Caco-2 (cell line): ENCODE measurements at regions not wholly inside any gene's neighbourhood (a gene's known extent, or its start where the extent isn't known, plus 50 kb on each side); places are given as distances from the start of the nearest gene placed in this dataset.

ENCODE experiments used
- BruUV-seq: library from RNA; stranded (reverse); fragments of 400-500 nt; replicated peaks from 2 replicates; lab custom pipeline; 2021; lab: Mats Ljungman, UMichigan
- CTCF ChIA-PET: fragments of 300-600 bp; sonication (Branson Sonifier 250); formaldehyde crosslinking; loops from one replicate; lab custom pipeline; 2022; ENCODE audit warnings: antibody characterized with exemption; lab: Charles Lee
- POLR2A ChIA-PET: fragments of 300-600 bp; sonication (Branson Sonifier 250); formaldehyde crosslinking; loops from one replicate; lab custom pipeline; 2022; ENCODE audit warnings: antibody characterized with exemption; lab: Charles Lee
- DNase-seq, 2 experiments: peaks; one replicate each; pipeline versions ENCODE4 v3.0.0 to v3.0.0-alpha.2; 2020 to 2022
- H3K27me3 ChIP-seq: replicated peaks from 2 replicates; pipeline ENCODE4 v1.6.0; 2011; ENCODE audit warnings: low read length; ENCODE audit not compliant: control insufficient read depth, insufficient read depth
- H3K36me3 ChIP-seq: 2 replicates; pipeline ENCODE4 v1.5.1; 2011; ENCODE audit warnings: low read length; ENCODE audit not compliant: control insufficient read depth, insufficient read depth
- H3K4me1 ChIP-seq: fragments of 250-450 bp; sonication (Bioruptor Pico); 2 replicates; pipeline ENCODE4 v1.5.1; 2020; ENCODE audit warnings: mild to moderate bottlenecking
- H3K4me3 ChIP-seq: 2 replicates; pipeline ENCODE4 v1.5.1; 2011; ENCODE audit warnings: low read depth, mild to moderate bottlenecking, control low read depth, low read length
- H3K9me3 ChIP-seq: fragments of 250-450 bp; sonication (Bioruptor Pico); 2 replicates; pipeline ENCODE4 v1.5.1; 2020; ENCODE audit warnings: mild to moderate bottlenecking, moderate library complexity
- H3K27ac Mint-ChIP-seq: one replicate; pipeline ENCODE4 v1.8.0; 2022; ENCODE audit warnings: mixed read lengths; ENCODE audit not compliant: unreplicated experiment
- H3K27me3 Mint-ChIP-seq: one replicate; pipeline ENCODE4 v1.8.0; 2022; ENCODE audit warnings: mixed read lengths; ENCODE audit not compliant: insufficient read depth, unreplicated experiment
- H3K36me3 Mint-ChIP-seq: one replicate; pipeline ENCODE4 v1.8.0; 2022; ENCODE audit warnings: mild to moderate bottlenecking, mixed read lengths; ENCODE audit not compliant: insufficient read depth, unreplicated experiment
- H3K4me1 Mint-ChIP-seq: one replicate; pipeline ENCODE4 v1.8.0; 2022; ENCODE audit warnings: low read depth, mixed read lengths; ENCODE audit not compliant: unreplicated experiment
- H3K4me3 Mint-ChIP-seq: one replicate; pipeline ENCODE4 v1.8.0; 2022; ENCODE audit warnings: mild to moderate bottlenecking, moderate library complexity, mixed read lengths; ENCODE audit not compliant: unreplicated experiment
- H3K9me3 Mint-ChIP-seq: one replicate; pipeline ENCODE4 v1.8.0; 2022; ENCODE audit warnings: mixed read lengths; ENCODE audit not compliant: unreplicated experiment
- intact Hi-C: fragments of 100-400 bp; cut with micrococcal nuclease; formaldehyde crosslinking; loops from one replicate; pipeline ENCODE4 v1.10.0; 2022; ENCODE audit not compliant: unreplicated experiment
- TF ChIP-seq, protein P1 (sequence below), 2 experiments: fragments of 200-600 bp in 1 of 2; IDR thresholded peaks; 1 replicate in 1 of 2; 2 replicates in 1 of 2; pipeline versions ENCODE4 v1.5.1 to v1.8.0; 2011 to 2022; ENCODE audit warnings: antibody characterized with exemption in 1 of 2, control low read depth in 1 of 2, inconsistent platforms in 1 of 2, low read depth in 1 of 2, low read length in 1 of 2, mild to moderate bottlenecking in 1 of 2, moderate library complexity in 1 of 2; ENCODE audit not compliant: insufficient read depth in 1 of 2, severe bottlenecking in 1 of 2, unreplicated experiment in 1 of 2

DNA sequence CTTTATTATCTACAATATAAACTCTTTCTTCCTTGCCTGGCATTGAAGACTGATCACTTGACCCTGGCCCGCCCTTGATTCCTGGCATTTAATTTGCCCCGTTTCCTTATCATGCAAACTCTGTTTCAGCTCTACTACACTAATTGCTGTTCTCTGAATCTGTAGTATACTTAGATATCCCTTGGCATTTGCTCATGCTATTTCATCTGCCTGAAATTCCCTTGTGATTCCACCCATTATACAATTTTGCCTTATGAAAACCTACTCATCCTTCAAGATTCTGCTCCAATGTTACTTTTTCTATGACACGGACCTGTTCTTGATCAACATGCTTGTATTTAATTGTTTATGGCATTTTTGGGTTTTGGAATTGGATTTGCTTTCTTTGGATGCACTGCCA is 459.9 kb upstream of the AMOT start:
- H3K4me3 Mint-ChIP-seq: no peak overlapping the region
- H3K9me3 ChIP-seq: no peaks in the 10 kb centered on the region

DNA sequence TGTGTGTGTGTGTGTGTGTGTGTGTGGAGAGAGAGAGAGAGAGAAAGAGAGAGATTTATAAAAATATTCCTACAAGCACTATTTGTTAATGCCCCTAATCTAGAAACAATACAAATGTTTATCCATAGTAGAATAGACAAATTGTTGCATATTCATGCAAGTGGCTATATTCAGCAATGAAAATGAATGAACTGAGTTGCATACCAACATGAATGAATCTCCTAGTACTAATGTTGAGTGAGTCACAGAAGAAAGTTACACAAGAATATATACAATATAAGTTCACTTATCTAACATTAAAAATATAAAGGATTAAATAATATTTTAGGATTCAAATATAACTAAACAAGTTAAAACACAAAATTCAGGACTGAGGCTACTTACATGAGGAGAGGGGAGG is 456.8 kb upstream of the AMOT start:
- no peak overlapping the region for H3K4me3 Mint-ChIP-seq
- no peaks in the 10 kb centered on the region for H3K36me3 Mint-ChIP-seq
- POLR2A ChIA-PET: no interaction called here
- H3K36me3 ChIP-seq: no peaks in the 10 kb centered on the region
- BruUV-seq: no TSS peak
- no peaks in the 10 kb centered on the region for H3K9me3 ChIP-seq
- intact Hi-C loops: no loop called here
- no peaks in the 10 kb centered on the region for H3K4me1 ChIP-seq
- no peaks in the 10 kb centered on the region for H3K4me1 Mint-ChIP-seq
- no peaks in the 10 kb centered on the region for H3K27me3 ChIP-seq
- no peak overlapping the region for H3K4me3 ChIP-seq
- CTCF ChIA-PET: no interaction called here
- H3K9me3 Mint-ChIP-seq: peaks cover 6% of the 10 kb centered on the region
- H3K27me3 Mint-ChIP-seq: no peaks in the 10 kb centered on the region
- H3K27ac Mint-ChIP-seq: no peak overlapping the region
- DNase-seq: no peak
- TF ChIP-seq, protein P1, sequence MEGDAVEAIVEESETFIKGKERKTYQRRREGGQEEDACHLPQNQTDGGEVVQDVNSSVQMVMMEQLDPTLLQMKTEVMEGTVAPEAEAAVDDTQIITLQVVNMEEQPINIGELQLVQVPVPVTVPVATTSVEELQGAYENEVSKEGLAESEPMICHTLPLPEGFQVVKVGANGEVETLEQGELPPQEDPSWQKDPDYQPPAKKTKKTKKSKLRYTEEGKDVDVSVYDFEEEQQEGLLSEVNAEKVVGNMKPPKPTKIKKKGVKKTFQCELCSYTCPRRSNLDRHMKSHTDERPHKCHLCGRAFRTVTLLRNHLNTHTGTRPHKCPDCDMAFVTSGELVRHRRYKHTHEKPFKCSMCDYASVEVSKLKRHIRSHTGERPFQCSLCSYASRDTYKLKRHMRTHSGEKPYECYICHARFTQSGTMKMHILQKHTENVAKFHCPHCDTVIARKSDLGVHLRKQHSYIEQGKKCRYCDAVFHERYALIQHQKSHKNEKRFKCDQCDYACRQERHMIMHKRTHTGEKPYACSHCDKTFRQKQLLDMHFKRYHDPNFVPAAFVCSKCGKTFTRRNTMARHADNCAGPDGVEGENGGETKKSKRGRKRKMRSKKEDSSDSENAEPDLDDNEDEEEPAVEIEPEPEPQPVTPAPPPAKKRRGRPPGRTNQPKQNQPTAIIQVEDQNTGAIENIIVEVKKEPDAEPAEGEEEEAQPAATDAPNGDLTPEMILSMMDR (IDR thresholded peaks at IDR 0.05; ENCODE audit: insufficient read depth in 1 of 2, low read depth in 1 of 2, low read length in 1 of 2, severe bottlenecking in 1 of 2, unreplicated experiment in 1 of 2): no peak

More for the DNA sequence above, 459.9 kb upstream of the AMOT start:
- Histone ChIP-seq H3K4me3 (no peak overlapping the region), H3K27me3 (no peaks in the 10 kb centered on the region), H3K36me3 (no peaks in the 10 kb centered on the region), H3K4me1 (no peaks in the 10 kb centered on the region)
- ChIA-PET CTCF (no interaction called here), POLR2A (no interaction called here)
- BruUV-seq: no TSS peak
- Mint-ChIP-seq H3K27me3 (no peaks in the 10 kb centered on the region), H3K9me3 (peaks cover 15% of the 10 kb centered on the region), H3K27ac (no peak overlapping the region), H3K4me1 (no peaks in the 10 kb centered on the region), H3K36me3 (no peaks in the 10 kb centered on the region)
- TF ChIP-seq, protein P1 (IDR thresholded peaks at IDR 0.05; ENCODE audit: insufficient read depth in 1 of 2, low read depth in 1 of 2, low read length in 1 of 2, severe bottlenecking in 1 of 2, unreplicated experiment in 1 of 2): no peak
- no peak for DNase-seq
- intact Hi-C loops: no loop called here

DNA sequence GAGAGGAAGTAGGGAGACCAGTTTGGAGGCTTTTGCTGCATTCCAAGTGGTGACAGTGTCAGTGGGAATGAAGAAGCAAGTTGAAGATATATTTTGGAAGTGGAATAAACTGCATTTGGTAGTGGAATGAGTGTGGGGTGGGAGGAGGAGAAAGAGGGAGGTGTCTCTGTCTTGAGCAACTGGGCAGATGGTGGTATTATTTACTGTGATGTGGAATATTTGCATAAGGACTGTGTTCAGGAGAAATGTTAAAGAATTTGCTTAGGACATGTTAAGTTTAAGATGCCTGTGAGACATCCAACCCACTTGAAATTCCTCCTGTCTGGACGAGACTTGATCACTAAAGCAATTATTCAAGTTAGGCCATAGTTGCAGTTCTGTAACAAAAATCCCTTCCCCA is 448.9 kb upstream of the AMOT start:
- ChIA-PET CTCF (no interaction called here), POLR2A (no interaction called here)
- no TSS peak for BruUV-seq
- TF ChIP-seq, protein P1 (IDR thresholded peaks at IDR 0.05; ENCODE audit: insufficient read depth in 1 of 2, low read depth in 1 of 2, low read length in 1 of 2, severe bottlenecking in 1 of 2, unreplicated experiment in 1 of 2): no peak
- Mint-ChIP-seq H3K9me3 (no peaks in the 10 kb centered on the region), H3K27me3 (no peaks in the 10 kb centered on the region), H3K36me3 (no peaks in the 10 kb centered on the region), H3K27ac (no peak overlapping the region), H3K4me1 (no peaks in the 10 kb centered on the region), H3K4me3 (no peak overlapping the region)
- DNase-seq: no peak
- Histone ChIP-seq H3K9me3 (no peaks in the 10 kb centered on the region), H3K27me3 (no peaks in the 10 kb centered on the region), H3K4me1 (no peaks in the 10 kb centered on the region), H3K36me3 (no peaks in the 10 kb centered on the region), H3K4me3 (no peak overlapping the region)
- intact Hi-C loops: no loop called here
